ENCODE measurements at regions not wholly inside any gene's neighbourhood (a gene's known extent, or its start where the extent isn't known, plus 50 kb on each side); places are given as distances from the start of the nearest gene placed in this dataset.

GRCh38 chr1:63049135-63049534 is 265.2 kb downstream of the ATG4C start:
- TF ChIP-seq, protein P1, sequence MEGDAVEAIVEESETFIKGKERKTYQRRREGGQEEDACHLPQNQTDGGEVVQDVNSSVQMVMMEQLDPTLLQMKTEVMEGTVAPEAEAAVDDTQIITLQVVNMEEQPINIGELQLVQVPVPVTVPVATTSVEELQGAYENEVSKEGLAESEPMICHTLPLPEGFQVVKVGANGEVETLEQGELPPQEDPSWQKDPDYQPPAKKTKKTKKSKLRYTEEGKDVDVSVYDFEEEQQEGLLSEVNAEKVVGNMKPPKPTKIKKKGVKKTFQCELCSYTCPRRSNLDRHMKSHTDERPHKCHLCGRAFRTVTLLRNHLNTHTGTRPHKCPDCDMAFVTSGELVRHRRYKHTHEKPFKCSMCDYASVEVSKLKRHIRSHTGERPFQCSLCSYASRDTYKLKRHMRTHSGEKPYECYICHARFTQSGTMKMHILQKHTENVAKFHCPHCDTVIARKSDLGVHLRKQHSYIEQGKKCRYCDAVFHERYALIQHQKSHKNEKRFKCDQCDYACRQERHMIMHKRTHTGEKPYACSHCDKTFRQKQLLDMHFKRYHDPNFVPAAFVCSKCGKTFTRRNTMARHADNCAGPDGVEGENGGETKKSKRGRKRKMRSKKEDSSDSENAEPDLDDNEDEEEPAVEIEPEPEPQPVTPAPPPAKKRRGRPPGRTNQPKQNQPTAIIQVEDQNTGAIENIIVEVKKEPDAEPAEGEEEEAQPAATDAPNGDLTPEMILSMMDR (IDR thresholded peaks at IDR 0.05): no peak
- TF ChIP-seq POLR2A (IDR thresholded peaks at IDR 0.05) (no peak), POLR2AphosphoS5 (IDR thresholded peaks at IDR 0.05) (no peak), EP300 (IDR thresholded peaks at IDR 0.05; ENCODE audit: low read depth) (no peak)

All from transverse colon (tissue), 4 donors.